GM12878 (cell line): ENCODE measurements at regions not wholly inside any gene's neighbourhood (a gene's known extent, or its start where the extent isn't known, plus 50 kb on each side); places are given as distances from the start of the nearest gene placed in this dataset.
"Not testable (repeated sequence)": the region's sequence is repeated elsewhere in the genome, so short reads cannot be mapped to it uniquely, and the experiment has no call there.

Source experiments
- ATAC-seq: fragments of 200-7000 bp; cut with Tn5 transposase; 3 replicates; pipeline ENCODE4 v1.9.1; 2020; ENCODE audit warnings: mild to moderate bottlenecking, moderate library complexity
- BruUV-seq: library from RNA; stranded (reverse); fragments of 400-500 nt; replicated peaks from 2 replicates; lab custom pipeline; 2021; lab: Mats Ljungman, UMichigan
- CTCF ChIA-PET: fragments of 300-600 bp; sonication (Branson Sonifier 250); formaldehyde crosslinking; extraction: SDS; loops from one replicate; lab custom pipeline; 2021; ENCODE audit warnings: inconsistent platforms; lab: Yijun Ruan, JAX
- POLR2A ChIA-PET: fragments of 350-600 bp; formaldehyde crosslinking; extraction: SDS; loops from one replicate; lab custom pipeline; 2021; ENCODE audit warnings: inconsistent platforms; lab: Charles Lee
- RAD21 ChIA-PET: fragments of 300-600 bp; sonication (Branson Sonifier 250); formaldehyde crosslinking; loops from one replicate; lab custom pipeline; 2023; ENCODE audit warnings: antibody characterized with exemption; ENCODE audit not compliant: unreplicated experiment; lab: Charles Lee
- SMC1A ChIA-PET: fragments of 300-600 bp; sonication (Branson Sonifier 250); formaldehyde crosslinking; loops from one replicate; lab custom pipeline; 2023; ENCODE audit not compliant: unreplicated experiment, uncharacterized antibody; lab: Charles Lee
- DNase-seq: peaks from one replicate; pipeline ENCODE4 v3.0.0-alpha.2; 2011; ENCODE audit warnings: low read depth, low spot score
- FAIRE-seq: peaks from 3 replicates; lab custom pipeline; 2011; peaks lifted over from hg19 to GRCh38; lab: Jason Lieb, UNC
- H2AFZ ChIP-seq: 2 replicates; pipeline ENCODE4 v1.6.0; 2011; ENCODE audit warnings: low read depth, low read length, control low read depth; ENCODE audit not compliant: control insufficient read depth
- H3K27ac ChIP-seq: 2 replicates; pipeline ENCODE4 v1.5.1; 2011; ENCODE audit warnings: control low read depth; ENCODE audit not compliant: control insufficient read depth, insufficient read depth
- H3K27me3 ChIP-seq, 2 experiments: replicated peaks in 1 of 2; 2 replicates each; pipeline versions ENCODE4 v1.6.0 to v1.6.1; 2011; ENCODE audit warnings: low read length in 1 of 2; ENCODE audit not compliant: control insufficient read depth in 2 of 2, insufficient read depth in 2 of 2
- H3K36me3 ChIP-seq, 2 experiments: 2 replicates each; pipeline ENCODE4 v1.5.1; 2011; ENCODE audit warnings: low read length in 1 of 2; ENCODE audit not compliant: control insufficient read depth in 2 of 2, insufficient read depth in 2 of 2
- H3K4me1 ChIP-seq: 2 replicates; pipeline ENCODE4 v1.6.1; 2011; ENCODE audit warnings: mild to moderate bottlenecking, low read length, moderate library complexity, mixed read lengths; ENCODE audit not compliant: control insufficient read depth, insufficient read depth
- H3K4me2 ChIP-seq: 2 replicates; pipeline ENCODE4 v1.6.0; 2011; ENCODE audit warnings: control low read depth; ENCODE audit not compliant: control insufficient read depth, insufficient read depth
- H3K4me3 ChIP-seq: fragments of 200-600 bp; sonication (generic); 2 replicates; pipeline ENCODE4 v1.5.1; 2016
- H3K79me2 ChIP-seq: 2 replicates; pipeline ENCODE4 v1.6.0; 2011; ENCODE audit warnings: low read length; ENCODE audit not compliant: control insufficient read depth, insufficient read depth
- H3K9ac ChIP-seq: 2 replicates; pipeline ENCODE4 v1.8.0; 2011; ENCODE audit warnings: low read length, control low read depth, mixed read lengths; ENCODE audit not compliant: control insufficient read depth, insufficient read depth
- H3K9me3 ChIP-seq: replicated peaks from 3 replicates; pipeline ENCODE4 v1.5.1; 2011; ENCODE audit warnings: mild to moderate bottlenecking, low read length; ENCODE audit not compliant: control insufficient read depth, insufficient read depth
- H4K20me1 ChIP-seq: 2 replicates; pipeline ENCODE4 v1.6.0; 2011; ENCODE audit not compliant: control insufficient read depth, insufficient read depth
- CBX5 ChIP-seq: sonication (generic); IDR thresholded peaks from 2 replicates; pipeline ENCODE4 v1.6.1; 2016; ENCODE audit warnings: low read depth, moderate library complexity, mild to moderate bottlenecking, inconsistent platforms
- KLF5 ChIP-seq: fragments of 450-650 bp; IDR thresholded peaks from 2 replicates; pipeline ENCODE4 v1.6.1; 2014; ENCODE audit warnings: mild to moderate bottlenecking; ENCODE audit not compliant: partially characterized antibody
- PBX3 ChIP-seq: IDR thresholded peaks from 2 replicates; pipeline ENCODE4 v1.6.1; 2011; ENCODE audit warnings: mild to moderate bottlenecking, low read depth, low read length, moderate library complexity; ENCODE audit not compliant: insufficient replicate concordance
- SUZ12 ChIP-seq: fragments of 200-600 bp; sonication (generic); IDR thresholded peaks from one replicate; pipeline ENCODE4 v1.6.1; 2018; ENCODE audit warnings: antibody characterized with exemption, mild to moderate bottlenecking; ENCODE audit not compliant: unreplicated experiment
- TAF1 ChIP-seq: IDR thresholded peaks from 2 replicates; pipeline ENCODE4 v1.6.1; 2011; ENCODE audit warnings: mild to moderate bottlenecking, low read depth, low read length, borderline replicate concordance
- WGBS: methylation state at CpG from one replicate; pipeline ENCODE4 v1.1.6; 2016; ENCODE audit warnings: low lambda C conversion rate; ENCODE audit not compliant: insufficient replicate concordance, insufficient coverage; ENCODE audit errors: missing lambda C conversion rate; 5-methylcytosine and 5-hydroxymethylcytosine counted together
- in situ Hi-C: fragments of 300-500 bp; cut with MboI; formaldehyde crosslinking; loops from 9 replicates; pipeline ENCODE4 v1.14.3; 2018; ENCODE audit warnings: mixed read lengths
- intact Hi-C: fragments of 100-400 bp; cut with micrococcal nuclease; formaldehyde crosslinking; loops from one replicate; pipeline ENCODE4 v1.14.2; 2022; ENCODE audit not compliant: unreplicated experiment

DNA sequence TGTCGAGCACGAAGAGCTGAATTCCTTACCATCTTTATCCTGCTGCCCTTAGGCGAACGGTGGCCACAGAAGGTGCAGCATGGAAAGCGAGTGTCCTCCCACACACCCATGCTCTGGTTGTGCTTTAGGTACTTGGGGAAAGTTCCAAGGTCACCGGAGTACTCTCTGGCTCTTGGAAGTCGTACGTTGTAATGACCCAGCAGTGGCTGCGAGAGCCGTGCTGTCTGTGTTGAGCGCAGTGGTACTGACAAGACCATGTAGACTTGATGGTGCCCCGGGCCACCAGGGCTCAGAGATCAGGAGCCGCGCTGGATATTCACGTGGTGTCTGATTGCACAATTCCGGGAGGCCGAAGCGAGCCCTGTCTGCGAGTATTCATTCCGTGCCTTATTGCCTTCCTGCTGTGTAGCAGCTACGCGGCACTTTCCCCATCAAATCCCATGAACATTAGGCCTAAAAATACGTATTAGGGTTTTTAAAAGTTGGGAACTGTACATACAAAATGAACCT is 222.0 kb downstream of the ZNF516 start (continued):
- TF ChIP-seq PBX3, result no peak
- TF ChIP-seq CBX5, result no peak

DNA sequence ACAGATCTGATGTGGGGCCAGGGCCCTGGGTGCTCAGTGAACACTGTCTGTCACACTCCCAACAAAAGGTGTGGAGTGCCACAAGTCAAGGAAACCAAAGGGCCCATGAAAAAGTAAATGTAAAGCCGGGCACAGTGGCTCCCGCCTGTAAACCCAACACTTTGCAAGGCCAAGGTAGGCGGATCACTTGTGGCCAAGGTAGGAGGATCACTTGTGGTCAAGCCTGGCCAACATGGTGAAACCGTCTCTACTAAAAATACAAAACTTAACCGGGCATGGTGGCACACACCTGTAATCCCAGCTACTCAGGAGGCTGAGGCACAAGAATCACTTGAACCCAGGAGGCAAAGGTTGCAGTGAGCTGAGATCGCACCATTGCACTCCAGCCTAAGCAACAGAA is 227.6 kb downstream of the ZNF516 start:
- H2AFZ ChIP-seq, ATAC-seq, BruUV-seq, RAD21 ChIA-PET, H3K9me3 ChIP-seq, SMC1A ChIA-PET, H4K20me1 ChIP-seq, intact Hi-C loops, POLR2A ChIA-PET, H3K36me3 ChIP-seq, H3K4me3 ChIP-seq, H3K4me1 ChIP-seq, H3K79me2 ChIP-seq, DNase-seq, in situ Hi-C loops, H3K9ac ChIP-seq, CTCF ChIA-PET, H3K27me3 ChIP-seq, H3K27ac ChIP-seq, FAIRE-seq, H3K4me2 ChIP-seq: not testable (repeated sequence)
- 34% methylated on average over 6 of the region's 6 CpGs for WGBS

- H3K4me1 ChIP-seq, result no peaks in the 10 kb centered on the region
- no peaks in the 10 kb centered on the region for H3K36me3 ChIP-seq
- H3K79me2 ChIP-seq, result no peaks in the 10 kb centered on the region
- no peaks in the 10 kb centered on the region for H3K9me3 ChIP-seq
- no peak overlapping the region for H3K4me3 ChIP-seq
- no TSS peak for BruUV-seq
- no peaks in the 10 kb centered on the region for H4K20me1 ChIP-seq
- CTCF ChIA-PET, result no interaction called here
- POLR2A ChIA-PET, result no interaction called here
- intact Hi-C loops (no loop called here), in situ Hi-C loops (no loop called here)
- H2AFZ ChIP-seq, result no peak overlapping the region
- FAIRE-seq (no peak), DNase-seq (no peak), ATAC-seq (no peak)
- H3K27ac ChIP-seq, result no peak overlapping the region
- 62% methylated on average over 9 of the region's 9 CpGs for WGBS
- SMC1A ChIA-PET, result no interaction called here
- RAD21 ChIA-PET, result no interaction called here
- TF ChIP-seq TAF1 (no peak), SUZ12 (no peak), KLF5 (no peak)
- no peak overlapping the region for H3K4me2 ChIP-seq
- H3K27me3 ChIP-seq, result peaks cover 2 to 6% of the 10 kb centered on the region in 2 experiments; a peak in 2 of 4 replicates
- no peak overlapping the region for H3K9ac ChIP-seq
These were observed 228.6 kb downstream of the ZNF516 start for GRCh38 chr18:76266236-76266991.
